ENCODE measurements at regions not wholly inside any gene's neighbourhood (a gene's known extent, or its start where the extent isn't known, plus 50 kb on each side); places are given as distances from the start of the nearest gene placed in this dataset.
A peak's percentile ranks its signal among the peaks of the same experiment; 100 is the strongest.

DNA sequence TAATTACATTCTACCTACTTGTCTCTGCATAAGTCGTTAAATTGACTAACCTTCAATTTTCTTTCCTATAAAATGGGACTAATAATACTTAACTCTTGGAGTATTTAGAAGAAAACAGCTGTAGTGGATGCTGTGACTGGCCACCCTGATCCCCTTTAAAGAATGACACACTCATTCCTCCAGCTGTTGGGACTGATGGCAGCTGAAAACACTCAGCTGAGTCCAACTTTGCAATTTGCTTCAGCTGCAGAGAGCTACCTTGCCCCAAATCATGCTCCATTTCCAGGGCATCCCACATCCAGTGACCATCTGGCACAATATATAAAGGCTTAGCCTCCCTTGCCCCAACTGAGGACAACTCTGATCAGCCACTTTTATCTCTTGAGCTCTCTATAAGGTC, 89.1 kb downstream of the MID1IP1 start:
- no peak for DNase-seq

DNA sequence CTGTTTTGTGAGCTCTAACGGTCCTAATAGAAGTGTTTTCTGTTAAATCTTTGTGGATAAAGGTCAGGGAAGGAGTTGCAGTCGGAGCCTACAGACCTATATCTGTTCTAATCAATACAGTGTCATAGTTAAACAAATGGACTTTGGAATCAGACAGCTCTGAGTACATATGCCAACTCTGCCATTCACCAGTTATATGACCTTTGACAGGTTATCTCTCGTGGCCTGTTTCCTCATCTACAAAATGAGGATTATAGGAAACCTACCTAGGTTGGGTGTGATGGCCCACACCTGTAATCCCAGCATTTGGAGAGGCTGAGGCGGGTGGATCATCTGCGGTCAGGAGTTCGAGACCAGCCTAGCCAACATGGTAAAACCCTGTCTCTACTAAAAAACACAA, 89.7 kb downstream of the MID1IP1 start:
- no peak for DNase-seq

DNA sequence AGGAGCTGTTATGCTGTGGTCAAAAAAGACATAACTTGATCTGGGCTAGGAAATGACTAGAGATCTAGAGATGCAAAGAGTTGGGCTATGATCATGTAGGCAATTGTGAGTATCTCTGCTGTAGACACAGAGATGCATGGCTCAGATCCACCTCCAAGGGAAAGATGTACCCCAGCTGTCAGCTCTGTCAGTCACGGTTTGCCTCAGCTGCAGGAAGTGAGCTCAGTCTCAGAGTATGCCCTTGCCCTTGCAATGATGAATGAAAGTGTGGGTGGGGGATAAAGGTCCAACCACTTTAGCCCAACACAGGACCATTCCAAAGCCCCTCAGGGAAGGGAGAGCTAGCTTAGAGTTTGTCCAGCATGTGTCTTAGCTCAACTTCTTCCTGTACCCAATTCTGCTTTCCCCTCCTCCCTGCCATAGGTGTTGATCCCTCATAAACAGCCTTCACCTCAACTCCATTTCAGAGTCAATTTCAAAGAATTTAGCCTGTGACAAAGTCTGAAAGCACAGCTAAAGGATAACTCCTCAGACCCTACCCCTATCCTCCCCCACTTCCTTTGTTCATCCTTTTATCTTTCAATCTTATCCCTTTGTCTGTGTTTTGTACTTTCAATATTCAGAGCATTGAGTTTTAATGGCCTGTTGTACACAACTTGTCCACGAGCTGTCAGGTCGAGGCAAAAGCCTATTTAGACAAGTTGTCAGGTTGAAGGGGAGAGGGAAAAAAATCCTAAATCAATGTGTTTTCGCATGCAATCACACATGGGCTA, 90.6 kb downstream of the MID1IP1 start:
- no peak for DNase-seq

DNA sequence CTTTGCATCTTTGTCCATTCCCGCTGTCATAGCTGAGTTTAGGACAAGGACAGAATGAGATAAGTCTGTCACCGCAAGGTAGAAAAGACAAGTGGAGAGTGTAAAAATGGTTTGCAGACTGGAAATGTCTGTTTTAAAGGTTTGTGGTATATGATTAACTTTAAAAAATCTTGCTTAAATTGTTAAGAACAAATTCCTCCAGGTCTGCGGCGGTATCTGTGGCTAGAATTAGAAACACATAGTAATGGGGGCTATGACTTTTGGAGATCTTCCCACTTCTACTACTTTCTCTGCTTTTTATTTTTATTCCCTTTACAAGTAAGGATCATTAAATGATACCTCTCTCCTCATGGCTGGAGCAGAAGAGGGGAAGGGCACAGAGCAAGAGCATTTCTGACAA, 92.2 kb downstream of the MID1IP1 start:
- no peak for DNase-seq

DNA sequence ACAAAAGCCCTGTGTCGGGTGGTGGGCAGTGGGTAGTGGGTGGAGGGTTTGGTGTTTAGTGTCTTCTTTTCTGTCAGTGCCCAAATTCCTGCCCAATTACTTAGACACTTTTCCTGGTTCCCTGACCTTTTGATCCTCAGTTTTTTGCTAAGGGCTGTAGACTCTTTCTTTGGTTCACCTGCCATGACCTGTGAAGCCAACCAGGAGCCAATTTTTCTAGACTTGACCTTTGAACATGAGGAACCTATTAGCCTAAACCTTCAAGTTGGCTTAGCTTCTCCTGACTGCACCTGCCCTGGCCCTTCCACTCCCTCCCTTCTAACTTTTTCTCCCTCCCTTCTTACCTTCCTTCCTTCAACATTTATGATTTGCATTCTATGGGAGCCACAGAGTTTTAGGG, 94.5 kb downstream of the MID1IP1 start:
- DNase-seq, result no peak

DNA sequence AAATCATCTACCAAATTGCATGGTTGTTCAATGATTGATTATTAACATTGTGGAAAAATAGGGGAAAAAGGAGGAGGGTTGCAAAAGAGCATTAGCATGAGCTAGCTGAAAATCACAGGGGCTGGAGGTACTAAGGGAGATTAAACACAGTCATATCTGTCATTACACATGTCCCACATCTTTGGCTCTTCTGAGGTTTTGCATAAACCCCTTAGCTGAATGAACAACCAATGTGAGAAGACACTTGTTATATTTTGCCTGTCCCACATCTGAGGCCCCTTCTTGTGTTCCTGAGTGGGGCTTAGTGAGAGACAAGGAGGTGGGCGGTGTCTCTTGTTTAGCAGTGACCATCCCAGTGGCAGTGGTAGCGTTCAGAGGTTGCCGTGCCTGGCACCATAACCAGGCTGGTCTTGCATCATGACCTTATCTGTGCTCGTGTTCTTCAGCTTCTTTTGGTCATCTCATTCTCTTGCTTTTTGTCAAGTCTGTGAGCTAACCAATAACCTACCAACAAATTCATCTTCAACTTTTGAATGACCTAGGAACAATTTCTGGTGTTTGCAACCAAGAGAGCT, 95.6 kb downstream of the MID1IP1 start:
- DNase-seq, result no peak

DNA sequence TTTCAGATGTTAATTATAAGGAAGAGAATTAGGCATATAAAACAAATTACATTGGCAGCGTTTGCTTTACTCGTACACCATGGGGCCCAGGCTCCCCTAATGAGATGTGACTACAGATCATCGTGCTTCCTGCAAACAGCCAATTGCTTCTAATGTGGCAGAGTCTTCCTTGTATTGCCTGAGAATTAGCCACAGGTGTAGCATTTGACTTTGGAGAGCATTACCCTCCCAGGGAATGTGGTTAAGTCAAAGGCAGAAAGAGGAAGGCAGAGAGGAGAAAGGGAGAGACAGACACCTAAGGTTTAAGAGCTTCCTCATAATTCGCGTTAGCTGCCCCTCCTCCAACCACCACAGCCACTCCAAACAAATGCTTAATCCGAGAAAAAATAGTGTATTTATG, 97.0 kb downstream of the MID1IP1 start:
- DNase-seq, result no peak

DNA sequence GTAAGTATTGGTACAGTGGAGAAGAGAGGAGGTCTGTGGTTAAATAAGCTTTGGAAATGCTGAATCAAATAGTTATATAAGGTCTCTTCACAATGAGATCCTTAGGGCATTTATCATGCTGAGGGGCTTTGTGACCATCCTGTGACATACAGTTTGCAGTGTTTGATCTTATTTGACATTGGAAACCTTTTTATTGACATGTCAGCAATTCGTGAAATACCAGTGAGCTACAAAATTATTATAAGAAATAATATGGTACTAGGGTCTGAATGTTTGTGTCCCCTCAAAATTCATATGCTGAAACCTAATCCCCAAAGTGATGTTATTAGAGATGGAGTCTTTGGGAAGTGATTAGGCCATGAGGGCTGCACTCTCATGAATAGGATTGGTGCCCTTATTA, 98.4 kb downstream of the MID1IP1 start:
- DNase-seq, result no peak

DNA sequence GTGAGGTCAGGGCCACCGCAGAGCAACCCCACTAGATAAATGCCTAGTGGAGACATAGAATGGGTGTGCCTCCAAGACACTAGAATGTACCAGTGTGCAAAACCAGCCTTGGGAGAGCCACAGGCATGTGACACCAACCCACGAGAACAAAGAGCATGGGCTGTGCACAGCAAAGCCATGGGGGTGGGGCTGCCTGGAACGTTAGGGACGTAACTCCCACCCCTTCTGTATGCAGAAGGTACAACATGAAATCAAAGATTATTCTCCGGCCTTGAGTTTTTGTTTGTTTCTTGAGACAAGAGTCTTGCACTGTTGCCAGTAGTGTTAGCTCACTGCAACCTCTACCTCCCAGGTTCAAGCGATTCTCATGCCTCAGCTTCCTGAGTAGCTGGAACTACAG, 99.5 kb downstream of the MID1IP1 start:
- DNase-seq, result no peak

DNA sequence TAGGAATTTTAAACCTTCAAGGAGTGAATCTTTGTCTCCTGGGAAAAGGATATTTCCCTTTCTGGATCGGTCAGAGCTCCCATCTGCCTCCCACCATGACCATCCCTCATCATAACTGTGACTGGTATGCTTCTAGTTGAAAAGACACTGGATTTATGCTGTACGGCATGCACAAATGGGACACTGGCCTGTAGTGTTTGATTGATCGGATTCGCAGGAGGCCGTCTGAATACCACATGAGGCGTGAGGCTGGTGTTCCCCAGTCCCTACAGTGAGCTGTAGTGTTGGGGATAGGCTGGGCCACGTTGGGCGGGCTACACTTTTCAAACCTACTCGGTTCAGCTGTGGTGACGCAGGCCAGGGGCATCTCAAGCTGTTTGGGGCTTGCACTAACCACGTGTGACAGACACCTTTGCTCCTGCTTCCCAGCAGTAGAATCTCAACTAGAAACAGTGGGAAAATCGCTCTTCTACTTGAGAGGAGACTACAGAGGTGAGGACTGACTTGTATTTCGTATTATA, 101.8 kb downstream of the MID1IP1 start:
- no peak for DNase-seq

DNA sequence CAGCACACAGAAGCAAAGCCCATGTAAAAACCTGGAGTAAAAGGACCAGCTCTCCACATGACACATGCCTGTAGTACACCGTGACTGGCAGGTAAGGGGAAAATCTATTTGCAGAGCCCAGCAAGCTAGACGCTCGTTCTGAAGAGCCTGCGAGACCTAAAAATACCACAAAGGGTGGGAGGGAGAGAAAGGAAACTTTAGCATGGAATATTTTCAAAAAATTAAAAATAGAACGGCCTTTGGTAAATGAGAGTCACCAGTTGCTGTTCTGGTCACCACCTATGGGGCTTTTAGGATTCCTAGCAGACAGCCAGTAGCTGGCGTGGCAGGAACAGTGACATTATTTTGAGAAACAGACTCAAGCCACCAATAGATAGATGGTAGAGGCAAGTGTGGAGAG, 115.5 kb downstream of the MID1IP1 start:
- no peak for DNase-seq

DNA sequence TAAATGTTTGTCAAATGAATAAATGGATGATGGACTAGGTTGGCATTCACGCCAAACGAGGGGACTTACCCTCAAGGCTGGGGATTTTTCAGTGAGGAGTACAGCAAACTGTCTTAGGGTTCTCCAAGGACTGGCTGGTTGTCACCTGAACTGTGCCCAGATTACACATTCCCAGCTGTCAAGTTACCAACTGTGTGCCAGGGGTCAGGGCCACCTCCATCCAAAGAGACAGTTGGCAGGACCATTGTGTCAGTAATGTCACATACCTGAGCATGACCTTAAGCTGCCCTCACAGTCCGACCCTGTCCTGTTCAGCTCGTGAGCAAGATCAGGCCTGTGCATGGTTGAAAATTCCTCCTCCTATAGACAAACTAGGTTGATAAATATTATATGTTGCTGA, 116.7 kb downstream of the MID1IP1 start:
- DNase-seq, result no peak

DNA sequence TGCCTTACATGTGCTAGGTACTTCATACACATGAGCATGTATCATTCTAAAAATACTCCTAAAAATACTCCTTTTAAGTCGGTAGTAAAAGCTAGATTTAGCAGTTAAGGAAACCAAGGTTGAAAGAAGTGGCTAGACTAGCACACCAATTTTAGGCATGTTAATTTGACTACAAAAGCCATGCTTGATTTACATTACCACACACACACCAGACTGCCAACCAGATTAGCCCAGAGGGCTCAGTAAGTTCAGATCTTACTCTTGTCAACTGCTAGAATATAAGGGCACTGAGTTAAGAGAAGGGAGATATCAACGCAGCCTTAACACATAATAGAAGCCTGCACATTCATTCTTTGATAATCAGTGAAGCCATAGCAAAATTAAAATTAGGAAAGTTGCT, 117.9 kb downstream of the MID1IP1 start:
- no peak for DNase-seq

DNA sequence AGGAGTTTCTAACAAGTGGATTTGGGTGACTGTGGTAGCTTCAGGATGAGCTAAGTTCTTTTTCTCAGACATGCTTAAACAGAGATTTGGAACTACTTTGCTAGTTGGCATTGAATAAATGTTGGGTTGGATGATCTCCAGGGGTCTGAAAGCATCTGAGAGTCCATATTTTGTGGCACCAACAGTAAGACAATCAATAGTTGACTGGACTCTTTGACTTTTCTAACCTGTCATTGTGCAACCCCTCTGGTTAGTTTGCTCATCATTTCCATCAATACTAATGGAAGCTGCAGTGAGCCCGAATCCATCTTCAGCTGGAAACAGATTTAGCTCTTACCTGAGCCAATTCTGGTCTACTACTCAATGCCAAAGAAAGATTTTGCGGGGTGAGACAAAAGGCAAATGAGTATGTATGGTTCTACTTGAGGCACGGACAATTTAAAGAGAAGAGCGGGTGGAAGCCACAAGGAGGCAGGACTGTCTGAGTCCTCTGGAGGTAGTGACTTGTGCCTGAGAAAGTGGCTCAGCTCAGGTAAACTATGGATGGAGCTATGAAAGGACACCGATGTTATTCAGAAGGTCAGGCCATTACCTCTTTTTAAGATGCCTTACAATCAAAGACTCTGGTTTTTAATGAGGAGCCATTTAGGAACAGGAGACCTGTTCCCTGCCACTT, 118.7 kb downstream of the MID1IP1 start:
- no peak for DNase-seq

DNA sequence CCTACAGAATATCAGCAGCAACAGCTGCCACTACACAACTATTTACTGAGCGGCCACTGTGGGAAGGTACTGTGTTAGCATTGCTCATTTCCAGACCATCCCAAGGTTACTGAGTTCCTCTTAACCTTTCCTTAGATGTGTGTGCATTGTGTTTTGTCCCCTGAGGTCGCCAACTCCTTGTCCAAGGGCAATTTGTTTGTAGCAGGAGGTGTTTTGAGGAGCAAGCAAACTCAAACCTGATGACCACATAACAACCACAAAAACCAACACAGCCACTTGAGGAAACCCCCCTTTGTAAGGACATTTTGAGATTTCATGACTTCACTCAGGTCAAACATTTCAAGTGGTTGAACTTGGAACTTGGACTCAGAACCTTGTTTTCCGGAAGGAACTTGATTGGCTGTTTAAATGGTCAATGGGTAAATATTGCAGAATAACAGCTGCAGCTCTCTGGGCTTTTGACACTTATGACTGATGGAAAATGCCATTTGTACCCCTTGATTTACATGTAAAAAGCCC, 122.3 kb downstream of the MID1IP1 start:
- DNase-seq, result no peak

DNA sequence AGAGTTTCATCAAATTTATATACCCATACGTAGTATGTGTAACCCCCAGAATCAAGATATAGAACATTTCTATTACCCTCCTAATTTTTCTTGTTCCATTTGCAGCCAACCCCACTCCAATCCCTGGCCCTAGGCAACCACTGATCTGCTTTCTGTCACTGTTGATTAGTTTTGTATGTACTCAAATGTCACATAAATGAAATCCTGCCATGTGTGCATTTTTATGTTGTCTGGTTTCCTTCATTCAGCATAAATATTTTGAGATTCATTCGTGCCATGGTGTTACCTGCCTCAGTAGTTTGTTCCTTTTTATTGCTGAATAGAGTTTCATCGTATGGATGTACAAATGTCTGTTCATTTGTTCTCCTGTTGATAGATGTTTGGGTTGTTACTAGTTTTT, 126.3 kb downstream of the MID1IP1 start:
- no peak for DNase-seq

DNA sequence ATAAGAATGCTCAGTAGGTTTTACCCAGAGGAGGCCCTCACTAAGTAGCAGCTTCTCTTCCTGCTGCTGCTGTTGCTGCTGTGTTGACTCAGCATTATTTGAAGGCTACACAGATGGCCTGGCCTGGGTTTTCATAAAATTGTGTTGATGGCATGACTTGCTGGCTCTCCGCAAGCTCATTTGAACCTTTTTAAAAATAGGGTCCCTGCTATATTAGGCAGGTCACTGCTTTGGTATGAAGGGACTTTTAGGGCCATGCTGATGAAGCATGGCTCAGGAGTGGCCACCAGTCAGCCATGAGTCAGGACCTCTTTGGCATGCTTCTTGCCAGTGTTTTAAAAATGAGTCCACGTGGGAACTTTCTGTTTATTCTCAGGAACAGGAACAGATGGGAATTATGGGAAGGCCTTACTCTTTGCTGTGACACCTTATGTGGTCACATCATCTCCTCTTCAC, 128.7 kb downstream of the MID1IP1 start:
- peak; percentile 1 for DNase-seq

DNA sequence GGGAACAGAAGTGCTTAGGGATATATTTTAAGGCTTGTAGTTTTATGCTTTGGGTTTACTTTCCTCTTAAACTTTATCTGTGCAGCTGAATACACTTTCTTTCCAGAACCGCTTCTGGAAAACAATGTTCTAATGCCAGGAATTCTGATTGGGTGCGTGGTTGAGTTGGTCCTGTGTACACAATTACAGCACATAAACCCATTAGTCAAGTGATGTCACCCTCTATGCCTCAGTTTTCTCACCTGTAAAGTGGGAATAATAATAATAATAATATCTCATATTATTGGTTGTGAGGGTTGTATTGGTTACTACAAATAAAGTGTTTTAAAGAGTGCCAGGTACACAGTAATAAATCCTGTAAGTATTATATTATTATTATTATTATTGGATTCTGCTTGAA, 129.2 kb downstream of the MID1IP1 start:
- no peak for DNase-seq

DNA sequence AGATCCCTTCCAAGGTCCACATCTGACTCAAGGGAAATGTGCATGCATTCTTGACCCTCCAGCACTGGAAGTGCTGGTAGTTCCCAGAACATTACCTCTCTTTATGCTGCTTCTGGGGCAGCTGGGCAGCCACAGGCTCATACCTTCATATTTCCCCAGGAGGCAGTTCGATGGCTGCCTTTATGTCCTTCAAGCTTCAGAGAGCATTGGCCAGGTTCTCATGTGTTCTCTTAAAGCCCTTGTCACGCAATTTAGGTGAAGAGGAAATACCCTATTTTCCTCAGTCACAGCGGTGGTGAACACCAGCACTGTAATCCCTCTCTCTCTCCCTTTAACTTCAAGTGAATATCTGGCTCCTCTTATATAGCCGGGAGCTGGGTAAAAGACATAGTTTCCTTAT, 134.3 kb downstream of the MID1IP1 start:
- DNase-seq, result no peak

DNA sequence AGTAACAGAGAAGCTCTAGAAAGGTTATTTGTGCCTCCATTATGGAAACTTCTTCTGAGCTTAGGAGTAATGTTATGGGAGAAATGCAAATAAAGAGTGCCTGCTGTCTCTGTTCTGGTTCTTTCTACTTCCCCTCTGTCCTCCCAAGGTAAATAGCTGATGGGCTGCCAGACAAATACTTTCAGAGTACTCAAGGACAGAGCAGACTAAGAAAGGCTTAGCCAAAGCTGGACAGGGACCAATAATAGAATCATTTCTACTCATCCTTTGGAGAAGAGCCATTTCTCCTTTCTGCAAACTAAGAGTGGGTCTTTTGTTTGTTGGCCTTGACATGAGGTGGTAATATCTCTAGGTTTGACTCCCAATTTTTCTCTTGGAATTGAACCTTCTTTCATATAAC, 136.1 kb downstream of the MID1IP1 start:
- DNase-seq, result no peak

DNA sequence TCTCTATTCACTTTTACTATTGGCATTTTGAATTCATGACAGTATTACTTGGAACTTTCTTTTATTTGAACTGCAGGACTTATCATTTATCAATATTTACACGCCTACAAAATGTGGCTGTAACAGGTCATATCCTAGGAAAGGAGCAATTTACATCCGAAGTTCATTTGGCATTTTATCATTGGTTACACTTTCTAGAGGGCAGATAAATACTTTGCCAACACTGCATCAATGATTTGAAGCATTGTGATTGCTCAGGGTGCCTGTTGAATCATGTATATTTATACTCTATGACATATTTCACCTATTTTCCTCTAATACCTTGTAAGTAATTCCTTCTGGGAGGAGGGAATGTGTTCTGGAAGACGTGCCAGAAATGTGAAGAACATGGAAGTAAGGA, 136.7 kb downstream of the MID1IP1 start:
- DNase-seq, result no peak

DNA sequence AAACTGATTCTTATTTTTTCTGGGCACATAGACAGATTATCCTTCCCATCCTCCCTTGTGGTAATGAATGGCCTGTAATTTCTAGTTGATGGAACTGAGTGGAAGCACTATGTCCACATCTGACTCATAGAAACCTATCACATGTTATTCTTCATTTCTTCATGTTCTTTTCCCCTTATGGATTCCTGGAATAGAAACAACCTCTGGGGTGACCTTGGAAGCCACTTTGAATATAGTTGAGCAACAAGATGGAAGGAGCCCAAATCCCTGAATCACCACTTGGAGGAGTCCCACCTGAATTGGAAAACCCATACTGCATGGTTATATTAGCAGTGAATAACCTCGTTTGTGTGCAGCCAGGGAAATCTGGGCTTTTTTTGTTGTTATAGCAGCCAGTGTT, 137.8 kb downstream of the MID1IP1 start:
- no peak for DNase-seq

DNA sequence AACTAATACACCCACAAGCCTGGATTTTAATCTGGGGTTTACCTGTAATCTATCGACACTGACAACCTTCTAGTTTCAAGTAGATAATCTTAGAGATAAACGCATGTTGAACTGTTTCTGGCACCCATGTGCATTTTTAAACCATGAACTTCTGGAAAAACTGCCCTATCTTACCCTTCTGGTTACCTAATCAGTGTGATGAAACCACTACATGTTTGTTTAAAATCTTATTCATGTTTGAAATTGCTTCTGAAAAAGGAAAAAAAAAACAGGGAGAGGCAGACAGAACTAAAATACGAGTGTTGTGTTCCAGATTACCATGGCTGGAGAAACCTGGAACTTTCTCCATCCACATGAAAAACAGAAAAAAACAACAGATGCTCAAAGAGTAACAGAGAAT, 139.3 kb downstream of the MID1IP1 start:
- DNase-seq, result no peak

DNA sequence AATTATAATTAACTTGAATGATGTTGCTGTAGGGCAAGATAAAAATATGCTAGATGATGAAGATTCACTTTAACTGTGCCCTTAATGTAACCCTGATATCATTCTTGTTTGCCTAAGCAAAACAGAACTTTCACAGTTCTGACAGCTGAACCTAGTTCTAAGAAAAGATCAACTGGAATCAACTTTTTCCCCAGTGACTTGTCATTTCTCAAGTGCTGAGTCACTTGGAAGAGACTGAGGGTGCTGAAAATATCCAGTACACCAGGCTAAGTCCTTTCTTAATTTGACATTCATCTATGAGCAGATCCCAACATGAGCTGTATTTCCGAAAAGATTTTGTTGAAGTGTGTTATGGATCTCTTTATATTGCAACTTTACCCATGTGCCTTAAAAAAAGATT, 140.4 kb downstream of the MID1IP1 start:
- DNase-seq, result no peak
